DMS53 treated with DMSO at 0.1 percent for 48 hours (cell line): ENCODE measurements at regions not wholly inside any gene's neighbourhood (a gene's known extent, or its start where the extent isn't known, plus 50 kb on each side); places are given as distances from the start of the nearest gene placed in this dataset.
A peak's percentile ranks its signal among the peaks of the same experiment; 100 is the strongest.
"Not testable (repeated sequence)": the region's sequence is repeated elsewhere in the genome, so short reads cannot be mapped to it uniquely, and the experiment has no call there.

Source experiments
- DNase-seq: peaks from one replicate; lab custom pipeline; 2025; ENCODE audit not compliant: unreplicated experiment; lab: John Stamatoyannopoulos, UW

DNA sequence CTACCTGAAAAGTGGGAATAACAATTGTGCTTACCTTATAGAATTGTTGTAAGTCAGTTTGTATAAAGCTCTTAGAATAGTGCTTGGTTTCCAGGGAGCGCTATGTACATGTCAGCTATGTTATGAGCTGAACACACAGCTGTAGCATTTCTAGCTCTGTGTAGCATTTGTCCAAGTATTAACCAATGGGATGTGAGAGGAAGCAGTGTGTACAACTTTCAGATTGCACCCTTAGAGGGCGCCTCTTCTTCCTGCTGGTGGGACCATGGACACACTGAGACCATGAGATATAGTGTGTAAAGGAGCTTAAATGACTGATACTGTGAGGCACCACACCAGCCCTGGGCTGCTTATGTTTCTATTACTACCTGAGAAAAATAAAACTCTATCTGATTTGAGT, 380.2 kb downstream of the LNPK start:
- no peak for DNase-seq

DNA sequence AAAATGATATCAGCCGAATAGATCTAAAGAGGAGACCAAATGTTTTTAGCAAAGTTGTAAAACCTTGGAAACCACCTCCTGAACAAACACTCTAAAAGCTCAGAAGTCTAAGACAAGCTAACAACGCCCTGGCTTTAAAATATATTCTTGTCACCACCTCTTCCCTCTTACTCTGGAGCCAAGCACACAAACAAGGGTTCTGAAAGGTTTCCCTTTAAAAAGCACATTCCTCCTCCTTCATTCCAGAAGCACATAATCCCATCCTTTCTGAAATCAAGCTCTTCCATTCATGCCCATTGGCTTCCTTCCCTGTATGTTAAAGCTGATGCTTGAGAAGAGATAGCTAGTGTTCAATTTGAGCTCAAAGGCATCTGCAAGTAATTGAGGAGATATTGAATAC, 382.0 kb downstream of the LNPK start:
- DNase-seq: no peak

DNA sequence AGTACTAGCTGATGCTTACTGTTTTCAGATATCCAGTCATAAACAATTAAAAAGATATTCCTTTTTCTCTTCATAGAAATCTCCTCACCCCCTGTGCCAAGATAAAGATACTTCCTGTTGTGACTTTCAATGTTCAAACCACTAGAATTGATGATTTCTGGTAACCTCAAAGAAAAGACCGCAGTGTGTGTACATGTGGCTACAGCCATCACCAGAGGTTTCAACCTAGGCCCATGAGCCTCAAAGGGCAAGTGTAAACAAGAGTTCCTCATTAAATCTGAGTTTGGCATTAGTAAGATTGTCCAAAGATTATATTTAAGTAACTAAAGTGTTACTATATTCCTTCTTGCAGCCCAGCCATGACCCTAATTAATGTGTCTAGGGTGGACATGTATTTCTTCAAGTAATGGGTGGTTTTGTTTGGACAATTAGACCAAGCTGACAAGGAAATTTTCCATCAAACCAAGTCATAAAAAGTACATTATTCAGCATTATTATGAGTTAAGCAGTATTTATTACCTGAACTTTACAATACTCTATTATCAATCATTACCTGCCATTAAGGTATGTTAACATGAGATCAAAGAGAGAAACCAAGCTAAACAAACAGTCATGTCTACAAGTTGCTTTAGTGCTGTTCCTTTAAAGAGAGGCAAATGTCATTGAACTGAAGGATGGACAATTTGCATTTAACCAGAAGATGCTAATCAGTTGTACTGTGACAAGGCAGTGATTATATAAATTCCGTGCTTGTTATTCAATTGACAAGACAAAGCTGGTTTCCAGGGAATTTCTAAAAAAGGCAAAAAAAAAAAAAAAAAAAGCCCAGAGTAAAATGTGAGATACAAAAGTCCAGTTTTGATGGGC, 382.7 kb downstream of the LNPK start:
- no peak for DNase-seq

DNA sequence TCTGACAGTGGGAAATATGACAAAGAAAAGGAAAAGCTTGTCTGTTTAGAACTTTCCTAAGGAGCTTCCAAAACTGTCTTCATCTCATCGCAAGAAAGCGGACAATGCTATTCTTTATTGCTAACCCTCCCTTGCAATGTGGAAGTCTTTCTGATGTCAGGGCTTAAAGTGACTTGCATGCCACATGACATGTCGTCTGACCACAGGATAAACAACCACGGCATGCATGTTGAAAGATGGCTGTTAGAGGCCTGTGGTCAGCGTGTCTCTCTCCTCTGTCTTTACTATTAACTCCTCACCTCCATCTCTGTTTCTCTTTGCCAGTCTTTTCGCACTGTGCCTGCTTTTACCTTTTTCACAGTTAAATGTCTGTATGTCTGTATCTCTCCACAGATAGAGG, 389.8 kb downstream of the LNPK start:
- DNase-seq: no peak

DNA sequence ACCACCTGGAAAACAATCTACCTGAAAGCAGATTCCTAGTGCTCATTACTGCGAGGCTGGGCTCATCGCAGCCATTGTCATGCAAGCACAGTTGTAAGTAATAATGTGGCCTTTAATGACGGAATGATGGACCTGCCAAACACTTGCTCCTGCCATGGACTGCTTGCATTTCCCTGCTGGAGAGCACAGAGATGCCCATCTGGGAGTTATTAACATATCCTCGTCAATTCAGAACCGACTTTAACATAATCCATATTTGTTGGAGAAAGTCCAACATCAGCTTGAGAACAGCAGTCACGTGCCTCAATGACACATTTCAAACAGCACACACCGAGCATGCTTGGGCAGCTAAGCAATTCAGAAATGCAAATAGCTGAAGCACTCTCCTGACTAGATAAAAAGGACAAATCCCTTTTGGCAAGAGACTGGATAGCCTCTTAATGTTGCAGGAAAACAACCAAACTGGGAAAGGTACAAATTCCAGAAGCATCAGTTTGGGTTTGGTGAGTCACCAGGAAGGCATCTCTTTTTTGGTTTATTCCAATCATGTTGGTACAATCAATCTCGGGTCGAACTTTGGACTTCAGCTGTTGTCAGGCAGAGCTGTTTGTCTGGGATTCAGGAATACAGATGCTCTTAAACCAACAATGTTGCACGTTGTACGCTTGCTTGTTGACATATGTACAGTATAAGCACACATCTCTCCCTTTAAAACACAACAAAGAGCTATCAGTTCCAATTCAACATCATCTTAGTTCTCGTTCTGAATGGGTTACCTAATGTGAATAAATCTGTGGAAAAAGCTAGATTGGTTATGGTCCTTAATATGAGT, 395.8 kb downstream of the LNPK start:
- DNase-seq: peak; percentile 91

DNA sequence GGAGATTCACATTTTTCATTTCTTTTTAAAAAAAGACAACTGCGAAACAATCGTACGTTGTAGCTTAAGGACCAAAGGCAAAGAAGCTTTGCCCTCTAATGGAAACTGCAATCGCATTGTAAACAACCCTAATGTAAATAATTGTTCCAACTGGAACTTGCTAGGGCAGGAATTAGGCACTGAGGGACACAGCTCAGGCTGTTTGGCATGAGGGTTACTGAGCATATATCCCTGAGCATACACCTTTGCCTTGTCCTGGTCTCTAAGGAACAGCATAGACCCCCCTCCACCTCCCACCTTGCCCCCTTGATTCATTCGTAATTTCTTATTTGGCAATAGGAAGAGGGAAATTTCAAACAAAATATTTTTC, 396.4 kb downstream of the LNPK start:
- DNase-seq: peak; percentile 48

DNA sequence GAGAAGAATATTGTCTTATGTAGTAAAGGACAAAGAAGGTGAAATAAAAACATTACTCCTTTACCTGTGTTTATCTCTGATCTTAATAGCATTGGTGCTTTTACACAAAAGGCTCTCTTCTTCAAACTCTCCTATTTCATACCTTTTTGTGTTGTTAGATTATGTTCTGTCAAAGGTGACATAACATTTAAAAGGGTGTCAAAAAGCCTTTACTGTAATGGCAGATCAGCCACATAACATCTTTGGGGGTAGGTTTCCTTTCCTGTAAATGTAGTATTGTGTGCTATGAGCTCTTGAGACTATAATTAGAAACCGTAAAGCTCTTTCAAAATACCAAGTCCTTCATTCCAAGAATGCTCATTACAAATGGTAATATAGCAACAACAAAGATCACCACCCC, 400.1 kb downstream of the LNPK start:
- DNase-seq: no peak

DNA sequence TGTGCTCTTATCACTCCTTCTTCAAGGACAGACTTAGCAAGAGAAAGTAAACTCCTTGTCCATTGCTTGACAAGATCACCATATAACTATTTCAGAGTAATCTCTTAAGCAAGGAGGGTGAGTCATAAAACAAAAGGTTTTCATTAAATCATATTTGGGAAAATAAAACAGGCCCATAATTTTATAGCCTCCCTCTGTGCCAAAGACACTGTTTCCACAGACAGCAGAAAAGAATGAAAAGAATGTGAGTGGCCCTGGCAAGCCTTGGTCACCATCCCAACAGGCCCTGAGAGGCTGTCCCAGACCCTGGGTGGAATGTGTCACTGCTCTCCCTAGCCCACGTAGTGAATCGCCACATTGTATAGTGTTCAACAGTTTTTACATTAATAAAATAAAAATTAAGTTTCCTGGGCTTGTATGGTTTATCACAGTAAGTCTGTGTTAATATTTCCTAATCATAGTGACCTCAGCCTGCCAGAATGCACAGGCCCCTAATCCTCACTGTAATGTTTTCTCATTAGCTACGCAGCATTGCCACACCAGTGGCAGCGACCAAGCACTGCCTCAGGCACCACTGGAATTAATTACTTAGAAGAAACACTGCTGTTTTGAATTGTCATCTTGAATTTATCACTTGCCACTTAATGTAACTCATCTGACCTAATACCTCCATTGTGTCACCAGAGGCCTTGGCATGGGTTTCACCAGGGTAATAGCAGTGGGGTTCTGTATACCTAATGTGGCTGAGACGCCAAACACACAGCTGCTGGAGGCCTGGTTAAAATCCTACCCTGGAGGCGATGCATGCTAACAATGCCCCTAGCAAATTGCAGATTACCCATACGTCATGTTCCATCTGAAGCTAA, 401.9 kb downstream of the LNPK start:
- DNase-seq: no peak

DNA sequence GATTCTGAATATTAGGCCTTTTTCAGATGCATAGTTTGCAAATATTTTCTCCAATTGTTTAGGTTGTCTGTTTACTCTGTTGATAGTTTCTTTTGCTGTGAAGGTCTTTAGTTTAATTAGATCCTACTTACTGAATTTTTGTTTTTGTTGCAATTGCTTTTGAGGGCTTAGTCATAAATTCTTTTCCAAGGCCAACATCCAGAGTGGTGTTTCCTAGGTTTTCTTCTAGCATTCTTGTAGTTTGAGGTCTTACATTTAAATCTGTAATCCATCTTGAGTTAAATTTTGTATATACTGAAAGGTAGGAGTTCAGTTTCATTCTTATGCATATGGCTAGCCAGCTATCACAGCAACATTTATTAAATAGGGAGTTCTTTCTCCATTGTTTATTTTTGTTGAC, 404.8 kb downstream of the LNPK start:
- DNase-seq: no peak

DNA sequence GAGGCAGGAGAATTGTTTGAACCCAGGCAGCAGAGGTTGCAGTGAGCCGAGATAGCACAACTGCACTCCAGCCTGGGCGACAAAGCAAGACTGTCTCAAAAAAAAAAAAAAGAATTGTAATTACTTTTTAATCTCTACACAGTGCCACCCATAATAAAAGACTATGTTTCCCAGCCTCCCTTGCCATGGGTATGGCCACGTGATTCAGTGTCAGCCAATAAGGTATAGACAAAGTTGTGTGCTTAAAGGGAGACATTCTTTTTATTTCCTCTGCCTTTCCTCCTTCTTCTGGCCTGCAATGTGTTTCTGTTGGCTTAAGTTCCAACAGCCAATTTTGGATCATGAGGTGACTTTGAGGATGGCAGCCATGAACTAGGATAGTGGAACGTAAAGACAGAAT, 406.9 kb downstream of the LNPK start:
- no peak for DNase-seq

DNA sequence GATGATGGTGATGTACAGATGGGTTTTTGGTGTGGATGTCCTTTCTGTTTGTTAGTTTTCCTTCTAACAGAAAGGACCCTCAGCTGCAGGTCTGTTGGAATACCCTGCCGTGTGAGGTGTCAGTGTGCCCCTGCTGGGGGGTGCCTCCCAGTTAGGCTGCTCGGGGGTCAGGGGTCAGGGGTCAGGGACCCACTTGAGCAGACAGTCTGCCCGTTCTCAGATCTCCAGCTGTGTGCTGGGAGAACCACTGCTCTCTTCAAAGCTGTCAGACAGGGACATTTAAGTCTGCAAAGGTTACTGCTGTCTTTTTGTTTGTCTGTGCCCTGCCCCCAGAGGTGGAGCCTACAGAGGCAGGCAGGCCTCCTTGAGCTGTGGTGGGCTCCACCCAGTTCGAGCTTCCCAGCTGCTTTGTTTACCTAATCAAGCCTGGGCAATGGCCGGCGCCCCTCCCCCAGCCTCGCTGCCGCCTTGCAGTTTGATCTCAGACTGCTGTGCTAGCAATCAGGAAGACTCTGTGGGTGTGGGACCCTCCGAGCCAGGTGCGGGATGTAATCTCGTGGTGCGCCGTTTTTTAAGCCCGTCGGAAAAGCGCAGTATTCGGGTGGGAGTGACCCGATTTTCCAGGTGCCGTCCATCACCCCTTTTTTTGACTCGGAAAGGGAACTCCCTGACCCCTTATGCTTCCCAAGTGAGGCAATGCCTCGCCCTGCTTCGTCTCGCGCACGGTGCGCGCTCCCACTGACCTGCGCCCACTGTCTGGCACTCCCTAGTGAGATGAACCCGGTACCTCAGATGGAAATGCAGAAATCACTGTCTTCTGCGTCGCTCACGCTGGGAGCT, 408.2 kb downstream of the LNPK start:
- DNase-seq: not testable (repeated sequence)

DNA sequence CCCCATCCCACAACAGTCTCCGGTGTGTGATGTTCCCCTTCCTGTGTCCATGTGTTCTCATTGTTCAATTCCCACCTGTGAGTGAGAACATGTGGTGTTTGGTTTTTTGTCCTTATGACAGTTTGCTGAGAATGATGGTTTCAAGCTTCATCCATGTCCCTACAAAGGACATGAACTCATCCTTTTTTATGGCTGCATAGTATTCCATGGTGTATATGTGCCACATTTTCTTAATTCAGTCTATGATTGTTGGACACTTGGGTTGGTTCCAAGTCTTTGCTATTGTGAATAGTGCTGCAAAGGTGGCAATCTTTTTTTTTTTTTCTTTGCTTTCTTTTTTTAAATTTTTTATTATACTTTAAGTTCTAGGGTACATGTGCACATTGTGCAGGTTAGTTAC, 406.7 kb upstream of the ATP5MC3 start:
- not testable (repeated sequence) for DNase-seq

DNA sequence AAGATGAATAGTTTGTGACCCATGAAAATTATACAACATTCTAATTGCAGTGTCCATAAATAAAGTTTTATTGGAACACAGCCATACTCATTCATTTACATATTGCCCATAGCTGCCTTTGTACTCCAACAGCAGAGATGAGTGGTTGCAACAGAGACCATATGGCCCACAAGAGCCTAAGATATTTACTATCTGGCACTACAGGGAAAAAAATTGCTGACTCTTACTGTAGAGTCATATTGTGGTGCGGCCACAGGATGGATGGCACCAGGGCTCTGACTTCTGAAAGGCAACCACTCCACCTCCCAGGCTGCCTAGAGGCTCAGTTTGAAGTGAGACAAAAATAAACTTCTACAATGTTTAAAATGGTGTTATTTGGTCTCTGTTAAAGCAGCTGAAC, 404.0 kb upstream of the ATP5MC3 start:
- DNase-seq: no peak

DNA sequence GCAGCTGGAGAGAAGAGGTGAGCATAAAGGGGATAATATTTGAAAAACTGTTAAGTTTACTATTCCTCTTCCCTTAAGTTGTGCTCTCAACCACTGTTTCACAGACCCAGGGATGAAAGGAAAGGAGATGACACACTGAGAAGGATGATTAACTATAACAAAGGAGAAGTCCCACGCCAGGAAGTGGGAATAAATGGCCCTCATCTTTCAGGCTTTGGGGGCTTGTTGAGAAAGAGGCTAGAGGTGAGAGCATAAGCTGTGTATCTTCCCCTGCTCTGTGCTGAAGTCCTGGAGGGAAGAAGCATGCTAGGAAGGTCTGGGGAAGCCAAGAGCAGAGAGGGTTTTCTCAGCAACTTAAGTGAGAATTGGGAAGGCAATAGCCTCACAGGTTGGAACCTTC, 399.1 kb upstream of the ATP5MC3 start:
- no peak for DNase-seq

DNA sequence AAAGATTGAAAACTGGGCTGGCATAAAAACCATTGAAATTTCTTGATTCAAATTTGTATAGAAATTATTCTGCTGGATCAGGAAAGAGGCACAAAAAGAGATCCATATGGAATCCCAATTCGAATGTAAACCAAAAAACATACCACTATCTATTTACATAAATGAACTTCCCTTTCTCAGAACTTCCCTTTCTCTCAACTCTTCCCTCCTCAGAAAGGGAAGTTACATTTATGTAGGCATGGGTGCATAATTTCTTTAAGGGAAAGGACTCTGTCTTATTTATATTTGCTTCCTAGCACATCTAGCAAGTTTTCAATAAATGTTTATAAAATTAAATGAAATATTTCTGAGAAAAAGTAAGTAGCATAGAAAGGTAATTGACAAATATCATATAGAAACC, 398.1 kb upstream of the ATP5MC3 start:
- no peak for DNase-seq

DNA sequence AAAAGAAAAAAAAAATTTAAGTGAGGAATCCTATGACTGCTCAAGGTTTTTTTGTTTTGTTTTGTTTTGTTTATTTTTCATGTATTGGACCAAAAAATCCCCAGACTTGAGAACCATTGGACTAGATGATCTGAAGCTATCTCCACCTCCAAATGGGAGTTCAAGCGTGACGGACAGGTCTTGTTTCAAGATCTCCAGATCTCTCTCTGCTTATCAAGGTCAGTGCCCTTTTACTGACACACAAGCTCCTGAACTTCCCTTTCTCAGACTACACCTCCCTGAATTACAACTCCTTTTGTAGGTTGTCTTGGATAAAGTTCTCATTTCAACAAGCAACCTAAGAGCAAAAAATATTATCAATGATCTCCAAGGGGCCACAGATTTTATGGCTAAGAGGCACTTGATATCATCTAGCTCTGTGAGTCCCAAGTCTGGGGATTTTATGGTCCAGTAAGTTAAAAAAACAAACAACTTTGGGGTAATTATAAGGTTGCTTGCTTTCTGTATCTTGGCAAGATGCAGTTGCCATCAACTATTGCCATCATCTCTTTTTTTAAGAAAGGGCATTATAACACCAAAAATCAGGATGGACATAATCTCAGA, 396.0 kb upstream of the ATP5MC3 start:
- no peak for DNase-seq

DNA sequence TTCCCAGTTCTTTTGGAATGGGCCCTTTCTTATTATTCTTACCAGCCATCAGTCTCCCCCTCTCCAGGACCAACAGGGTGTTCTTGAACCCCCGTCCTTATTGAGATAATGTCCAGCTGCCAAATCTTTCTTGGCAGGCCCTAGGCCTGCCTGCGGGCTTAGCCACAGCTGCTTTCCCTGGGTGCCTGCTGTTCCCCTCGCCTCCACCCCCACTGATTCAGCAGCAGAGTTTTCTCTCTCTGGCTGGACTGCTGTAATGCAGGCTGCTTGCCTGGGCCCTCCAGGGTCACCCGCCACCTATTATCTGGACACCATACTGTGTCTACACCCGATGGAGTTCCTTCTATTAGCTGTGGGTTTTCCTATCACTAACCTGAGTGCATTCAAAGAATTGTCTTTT, 395.4 kb upstream of the ATP5MC3 start:
- no peak for DNase-seq

DNA sequence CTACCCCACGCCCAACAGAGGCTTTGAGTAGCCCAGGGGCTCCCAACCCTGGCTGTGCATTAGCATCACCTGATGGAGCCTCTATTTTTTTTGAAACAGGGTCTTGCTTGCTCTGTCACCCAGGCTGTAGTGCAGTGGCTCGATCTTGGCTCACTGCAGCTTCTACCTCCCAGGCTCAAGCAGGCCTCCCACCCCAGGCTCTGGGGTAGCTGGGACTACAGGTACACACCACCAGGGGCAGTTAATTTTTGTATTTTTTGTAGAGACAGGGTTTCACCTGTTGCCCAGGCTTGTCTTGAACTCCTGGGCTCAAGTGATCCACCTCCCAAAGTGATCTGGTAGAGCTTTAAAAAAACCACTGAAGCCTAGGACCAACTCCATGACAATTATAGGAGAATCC, 394.8 kb upstream of the ATP5MC3 start:
- no peak for DNase-seq

DNA sequence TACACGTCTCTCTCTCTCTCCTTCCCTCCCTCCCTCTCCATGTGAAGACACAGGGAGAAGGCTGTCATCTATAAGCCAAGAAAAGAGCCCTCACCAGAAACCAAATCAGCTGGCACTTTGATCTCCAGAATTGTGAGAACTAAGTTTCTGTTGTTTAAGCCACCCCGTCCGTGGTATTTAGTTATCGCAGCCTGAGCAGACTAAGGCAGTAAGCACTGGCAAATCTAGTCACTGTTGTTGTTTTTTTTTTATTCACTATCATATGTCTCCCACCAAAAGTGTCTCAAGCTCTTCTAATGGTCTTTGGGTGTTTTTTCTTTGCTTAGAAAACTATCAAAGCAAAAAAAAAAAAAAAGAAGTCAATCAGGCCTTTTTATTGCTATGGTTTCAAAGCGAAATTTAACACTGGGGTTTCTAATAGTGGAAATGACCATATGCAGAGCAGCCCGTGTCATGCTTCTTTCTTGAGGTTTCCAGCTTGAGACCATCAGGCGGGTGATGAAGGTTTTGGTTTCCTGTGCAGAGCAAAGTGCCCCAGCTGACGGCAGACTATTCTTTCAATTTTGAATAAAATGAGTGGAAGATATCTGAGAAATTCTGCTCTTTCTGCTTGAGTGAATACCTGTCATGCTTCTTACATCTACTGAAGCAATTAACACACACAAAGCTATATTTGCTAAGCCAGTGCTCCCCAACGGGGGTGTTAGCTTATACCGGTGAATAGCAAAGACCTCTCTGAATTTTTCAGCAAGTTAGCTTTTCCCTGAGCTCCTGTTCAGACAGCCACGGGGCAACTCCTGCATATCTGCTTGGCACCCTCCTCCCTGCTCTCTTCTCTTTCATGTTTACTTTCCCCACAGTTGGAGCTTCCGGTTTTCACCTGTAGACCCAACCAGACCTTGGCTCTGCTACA, 394.1 kb upstream of the ATP5MC3 start:
- DNase-seq: no peak
